ACHN (cell line): ENCODE measurements at regions not wholly inside any gene's neighbourhood (a gene's known extent, or its start where the extent isn't known, plus 50 kb on each side); places are given as distances from the start of the nearest gene placed in this dataset.
"Not testable (repeated sequence)": the region's sequence is repeated elsewhere in the genome, so short reads cannot be mapped to it uniquely, and the experiment has no call there.

ENCODE experiments used
- DNase-seq: peaks from one replicate; pipeline ENCODE4 v3.0.0-alpha.2; 2015
- in situ Hi-C: cut with HindIII; loops from 2 replicates; pipeline ENCODE4 v1.10.0; 2017; ENCODE audit warnings: low sequenced_read_pairs, low pct_ligation_motif_present, low pct_unique_long_range_greater_than_20kb

DNA sequence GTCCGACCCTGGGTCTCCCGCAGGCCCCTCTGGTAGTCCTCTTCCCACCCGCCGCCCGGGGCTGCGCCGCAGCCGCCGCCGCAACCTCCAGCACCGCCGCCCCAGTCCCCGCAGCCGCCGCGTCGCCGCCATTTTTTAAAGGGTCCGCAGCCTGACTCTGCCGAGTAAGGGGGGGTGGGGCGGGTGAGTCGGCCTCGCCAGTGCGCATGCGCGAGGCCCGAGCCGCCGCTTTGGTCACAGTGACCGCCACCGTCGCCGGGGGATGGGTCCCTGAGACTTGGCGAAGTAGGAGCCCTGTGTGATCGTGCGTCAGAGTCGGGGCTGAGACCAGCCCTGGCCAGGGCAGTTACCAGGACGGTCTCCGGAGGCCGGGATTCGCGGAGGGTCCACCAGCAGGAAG, 532.8 kb downstream of the FOXD4L4 start:
- DNase-seq = not testable (repeated sequence)

DNA sequence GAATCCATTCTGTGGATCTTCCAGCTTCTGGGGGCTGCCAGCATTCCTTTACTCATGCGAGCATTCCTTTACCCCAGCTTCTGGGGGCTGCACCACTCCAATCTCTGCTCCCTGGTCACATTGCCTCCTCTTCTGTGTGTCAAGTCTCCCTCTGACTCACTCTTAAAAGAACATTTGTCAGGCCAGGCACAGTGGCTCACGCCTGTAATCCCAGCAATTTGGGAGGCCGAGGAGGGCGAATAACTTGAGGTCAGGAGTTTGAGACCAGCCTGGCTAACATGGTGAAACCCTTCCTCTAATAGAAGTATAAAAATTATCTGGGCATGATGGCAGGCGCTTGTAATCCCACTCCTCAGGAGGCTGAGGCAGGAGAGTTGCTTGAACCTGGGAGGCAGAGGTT, 541.9 kb downstream of the FOXD4L4 start:
- in situ Hi-C loops, DNase-seq: not testable (repeated sequence)

More for the DNA sequence above, 532.8 kb downstream of the FOXD4L4 start:
- in situ Hi-C loops = not testable (repeated sequence)
